Breast epithelium (tissue), 4 donors: ENCODE measurements at regions not wholly inside any gene's neighbourhood (a gene's known extent, or its start where the extent isn't known, plus 50 kb on each side); places are given as distances from the start of the nearest gene placed in this dataset.

Experiments
- DNase-seq, 2 donors: peaks; one replicate each; pipeline ENCODE4 v3.0.0-alpha.2; 2019; ENCODE audit warnings: low spot score in 2 of 2
- H3K27ac ChIP-seq, 2 donors: fragments of 200-600 bp; sonication (generic) in 1 of 2; one replicate each; pipeline ENCODE4 v1.5.1; 2016 to 2019; ENCODE audit warnings: mild to moderate bottlenecking in 1 of 2
- H3K27me3 ChIP-seq, 2 donors: fragments of 200-600 bp; sonication (generic) in 1 of 2; one replicate each; pipeline versions ENCODE4 v1.5.1 to v1.6.0; 2017 to 2019; ENCODE audit warnings: control low read depth in 1 of 2, mild to moderate bottlenecking in 1 of 2
- H3K36me3 ChIP-seq: fragments of 200-600 bp; one replicate; pipeline ENCODE4 v1.5.1; 2019
- H3K4me1 ChIP-seq, 2 donors: fragments of 200-600 bp; sonication (generic); one replicate each; pipeline ENCODE4 v1.5.1; 2016 to 2019; ENCODE audit warnings: control low read depth in 1 of 2
- H3K4me3 ChIP-seq, 3 donors: fragments of 200-600 bp; sonication (generic); 1 replicate in 2 of 3; 2 replicates in 1 of 3; pipeline ENCODE4 v1.5.1; 2016 to 2019; ENCODE audit warnings: mild to moderate bottlenecking in 3 of 3, moderate library complexity in 2 of 3
- H3K9me3 ChIP-seq, 2 donors: fragments of 200-600 bp; sonication (generic) in 1 of 2; one replicate each; pipeline ENCODE4 v1.5.1; 2016 to 2019; ENCODE audit warnings: control low read depth in 1 of 2
- CTCF ChIP-seq, 3 donors: fragments of 450-650 bp; IDR thresholded peaks; one replicate each; pipeline ENCODE4 v1.5.1; 2016 to 2017; ENCODE audit warnings: antibody characterized with exemption in 3 of 3, mild to moderate bottlenecking in 3 of 3, moderate library complexity in 3 of 3
- POLR2A ChIP-seq: fragments of 450-650 bp; IDR thresholded peaks from one replicate; pipeline ENCODE4 v1.6.1; 2016; ENCODE audit warnings: antibody characterized with exemption, mild to moderate bottlenecking, moderate library complexity
- POLR2AphosphoS5 ChIP-seq, 3 donors: sonication (generic); formaldehyde crosslinking; IDR thresholded peaks; one replicate each; pipeline ENCODE4 v1.6.1; 2017; ENCODE audit warnings: antibody characterized with exemption in 3 of 3
- intact Hi-C: fragments of 100-400 bp; cut with DNase I; formaldehyde crosslinking; loops from one replicate; pipeline ENCODE4 v1.15.1; 2023; ENCODE audit warnings: low total_unique reads

GRCh38 chr1:3954170-3955169 lies 54.4 kb upstream of the C1orf174 start:
- intact Hi-C loops, result no loop called here
- Histone ChIP-seq H3K4me3 (no peak overlapping the region), H3K27me3 (peaks cover 0 to 34% of the 10 kb centered on the region in 2 donors), H3K36me3 (no peaks in the 10 kb centered on the region), H3K4me1 (no peaks in the 10 kb centered on the region), H3K27ac (no peak overlapping the region), H3K9me3 (peaks cover 0 to 4% of the 10 kb centered on the region in 2 donors)
- no peak for TF ChIP-seq POLR2AphosphoS5 (IDR thresholded peaks at IDR 0.05)
- no peak for TF ChIP-seq CTCF (IDR thresholded peaks at IDR 0.05)
- no peak for TF ChIP-seq POLR2A
- DNase-seq, result no peak

- Histone ChIP-seq H3K36me3 (no peaks in the 10 kb centered on the region), H3K27ac (no peak overlapping the region), H3K4me3 (no peak overlapping the region), H3K27me3 (peaks cover 0 to 34% of the 10 kb centered on the region in 2 donors), H3K9me3 (no peaks in the 10 kb centered on the region), H3K4me1 (no peaks in the 10 kb centered on the region)
- DNase-seq, result no peak
- intact Hi-C loops, result no loop called here
- no peak for TF ChIP-seq POLR2AphosphoS5 (IDR thresholded peaks at IDR 0.05)
- no peak for TF ChIP-seq CTCF (IDR thresholded peaks at IDR 0.05)
- TF ChIP-seq POLR2A, result no peak
Measured at GRCh38 chr1:3955196-3955772, 55.2 kb upstream of the C1orf174 start.

- intact Hi-C loops, result no loop called here
- DNase-seq, result no peak
- Histone ChIP-seq H3K9me3 (no peaks in the 10 kb centered on the region), H3K4me3 (no peak overlapping the region), H3K27ac (no peak overlapping the region), H3K4me1 (no peaks in the 10 kb centered on the region), H3K36me3 (no peaks in the 10 kb centered on the region), H3K27me3 (peaks cover 0 to 32% of the 10 kb centered on the region in 2 donors)
- TF ChIP-seq POLR2AphosphoS5 (IDR thresholded peaks at IDR 0.05) (no peak), POLR2A (no peak), CTCF (IDR thresholded peaks at IDR 0.05) (no peak)
Measured at GRCh38 chr1:3956527-3957170, 56.6 kb upstream of the C1orf174 start.

GRCh38 chr1:3959361-3959760 lies 59.3 kb upstream of the C1orf174 start:
- no peaks in the 10 kb centered on the region for H3K4me1 ChIP-seq
- no peak for TF ChIP-seq POLR2A
- TF ChIP-seq CTCF (IDR thresholded peaks at IDR 0.05), result no peak
- no peak for TF ChIP-seq POLR2AphosphoS5 (IDR thresholded peaks at IDR 0.05)
- H3K4me3 ChIP-seq, result no peak overlapping the region
- no peak overlapping the region for H3K27ac ChIP-seq
- DNase-seq, result no peak
- no peaks in the 10 kb centered on the region for H3K36me3 ChIP-seq
- no peaks in the 10 kb centered on the region for H3K9me3 ChIP-seq
- intact Hi-C loops, result no loop called here
- H3K27me3 ChIP-seq, result peaks cover 0 to 18% of the 10 kb centered on the region in 2 donors
